ENCODE measurements at regions not wholly inside any gene's neighbourhood (a gene's known extent, or its start where the extent isn't known, plus 50 kb on each side); places are given as distances from the start of the nearest gene placed in this dataset.

DNA sequence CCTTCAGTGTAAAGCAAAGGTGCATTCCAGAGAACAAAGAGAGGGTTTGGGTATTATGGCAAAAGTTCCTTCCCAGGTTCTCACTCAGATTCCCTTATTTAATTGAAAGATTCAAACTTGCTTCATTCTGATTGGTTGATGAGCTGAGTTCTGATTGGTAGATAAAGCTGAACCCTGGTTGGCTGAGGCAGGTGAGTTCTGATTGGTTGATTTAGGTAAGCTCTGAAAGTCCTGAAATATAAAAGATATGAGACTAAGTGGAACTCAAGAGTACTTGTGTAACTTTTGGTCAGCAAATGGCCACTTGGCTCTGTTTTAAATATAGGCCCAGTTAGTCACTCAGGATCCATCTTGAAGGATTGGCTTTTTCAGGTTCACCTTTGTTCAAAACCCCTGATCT is 99.8 kb upstream of the FBXO11 start:
- TF ChIP-seq EZH2 (IDR thresholded peaks at IDR 0.05; ENCODE audit: low read length): no peak
- TF ChIP-seq, protein P1, sequence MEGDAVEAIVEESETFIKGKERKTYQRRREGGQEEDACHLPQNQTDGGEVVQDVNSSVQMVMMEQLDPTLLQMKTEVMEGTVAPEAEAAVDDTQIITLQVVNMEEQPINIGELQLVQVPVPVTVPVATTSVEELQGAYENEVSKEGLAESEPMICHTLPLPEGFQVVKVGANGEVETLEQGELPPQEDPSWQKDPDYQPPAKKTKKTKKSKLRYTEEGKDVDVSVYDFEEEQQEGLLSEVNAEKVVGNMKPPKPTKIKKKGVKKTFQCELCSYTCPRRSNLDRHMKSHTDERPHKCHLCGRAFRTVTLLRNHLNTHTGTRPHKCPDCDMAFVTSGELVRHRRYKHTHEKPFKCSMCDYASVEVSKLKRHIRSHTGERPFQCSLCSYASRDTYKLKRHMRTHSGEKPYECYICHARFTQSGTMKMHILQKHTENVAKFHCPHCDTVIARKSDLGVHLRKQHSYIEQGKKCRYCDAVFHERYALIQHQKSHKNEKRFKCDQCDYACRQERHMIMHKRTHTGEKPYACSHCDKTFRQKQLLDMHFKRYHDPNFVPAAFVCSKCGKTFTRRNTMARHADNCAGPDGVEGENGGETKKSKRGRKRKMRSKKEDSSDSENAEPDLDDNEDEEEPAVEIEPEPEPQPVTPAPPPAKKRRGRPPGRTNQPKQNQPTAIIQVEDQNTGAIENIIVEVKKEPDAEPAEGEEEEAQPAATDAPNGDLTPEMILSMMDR (optimal IDR thresholded peaks at IDR 0.05 in 1 of 3, IDR thresholded peaks at IDR 0.05 in 1 of 3, conservative IDR thresholded peaks at IDR 0.05 in 1 of 3; ENCODE audit: extremely low read depth in 1 of 3, insufficient read depth in 2 of 3, low read length in 3 of 3): no peak
